Hepatocyte (in vitro differentiated cells): ENCODE measurements at regions not wholly inside any gene's neighbourhood (a gene's known extent, or its start where the extent isn't known, plus 50 kb on each side); places are given as distances from the start of the nearest gene placed in this dataset.

Experiments
- CTCF ChIP-seq: fragments of 200-600 bp; sonication (generic); IDR thresholded peaks from 2 replicates; pipeline ENCODE4 v1.5.1; 2016; ENCODE audit warnings: antibody characterized with exemption, mild to moderate bottlenecking; ENCODE audit not compliant: poor library complexity
- EZH2 ChIP-seq: fragments of 200-600 bp; sonication (generic); IDR thresholded peaks from 2 replicates; pipeline ENCODE4 v1.6.1; 2016; ENCODE audit warnings: antibody characterized with exemption, mild to moderate bottlenecking, borderline replicate concordance
- EZH2phosphoT487 ChIP-seq: fragments of 200-600 bp; sonication (generic); IDR thresholded peaks from one replicate; pipeline ENCODE4 v1.6.1; 2018; ENCODE audit warnings: antibody characterized with exemption, mild to moderate bottlenecking, low read depth, moderate library complexity; ENCODE audit not compliant: unreplicated experiment, severe bottlenecking

DNA sequence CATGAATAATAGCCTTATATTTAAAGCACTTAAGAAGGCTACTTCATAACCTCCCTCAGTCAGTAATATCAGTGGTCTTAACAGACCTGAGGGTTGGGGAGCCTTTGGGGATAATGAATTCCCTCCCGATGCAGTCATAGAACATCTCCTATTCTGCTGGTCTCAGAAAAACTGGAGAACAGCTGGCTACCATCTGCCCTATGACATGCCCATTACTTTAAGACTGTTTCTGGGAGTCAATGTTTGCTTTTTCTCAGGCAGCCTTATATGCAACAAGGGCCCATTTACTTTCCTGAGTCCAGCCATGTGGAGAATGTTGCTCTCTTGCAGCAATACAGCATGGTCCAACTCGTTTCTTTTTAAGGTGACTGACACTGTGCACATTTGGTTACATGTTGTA, 161.7 kb upstream of the PARP11 start:
- TF ChIP-seq CTCF (no peak), EZH2 (no peak), EZH2phosphoT487 (no peak)
